HEK293 (cell line): ENCODE measurements at regions not wholly inside any gene's neighbourhood (a gene's known extent, or its start where the extent isn't known, plus 50 kb on each side); places are given as distances from the start of the nearest gene placed in this dataset.

Experiments used
- CTCF ChIA-PET: fragments of 350-600 bp; formaldehyde crosslinking; extraction: SDS; loops from one replicate; lab custom pipeline; 2021; ENCODE audit warnings: antibody characterized with exemption; lab: Yijun Ruan, JAX
- POLR2A ChIA-PET: fragments of 300-600 bp; formaldehyde crosslinking; extraction: SDS; loops from one replicate; lab custom pipeline; 2020; ENCODE audit warnings: antibody characterized with exemption, inconsistent platforms; lab: Yijun Ruan, JAX
- H3K27ac ChIP-seq: fragments of 200-500 bp; sonication (Bioruptor generic); 2 replicates; pipeline ENCODE4 v1.5.1; 2014; ENCODE audit warnings: low read depth, low read length, control low read depth, inconsistent platforms; ENCODE audit errors: extremely low read depth
- H3K36me3 ChIP-seq, 2 experiments: fragments of 200-500 bp in 1 of 2; sonication (Bioruptor generic) in 1 of 2; 1 replicate in 1 of 2; 2 replicates in 1 of 2; pipeline ENCODE4 v1.5.1; 2014 to 2017; ENCODE audit warnings: inconsistent platforms in 2 of 2, low read length in 2 of 2; ENCODE audit not compliant: control insufficient read depth in 2 of 2, insufficient read depth in 1 of 2
- H3K4me1 ChIP-seq: fragments of 200-500 bp; sonication (Bioruptor generic); 2 replicates; pipeline ENCODE4 v1.5.1; 2014; ENCODE audit warnings: mild to moderate bottlenecking, low read length, inconsistent platforms; ENCODE audit not compliant: control insufficient read depth, insufficient read depth
- H3K4me3 ChIP-seq: 2 replicates; pipeline ENCODE4 v1.5.1; 2011; ENCODE audit warnings: low read depth, mild to moderate bottlenecking, control low read depth, low read length, moderate library complexity
- H3K9me3 ChIP-seq: fragments of 200-500 bp; sonication (Bioruptor generic); 2 replicates; pipeline ENCODE4 v1.5.1; 2014; ENCODE audit warnings: low read depth, low read length, inconsistent platforms; ENCODE audit not compliant: control insufficient read depth, insufficient read depth
- FEZF1 ChIP-seq: fragments of 450-650 bp; formaldehyde crosslinking; IDR thresholded peaks from 2 replicates; pipeline ENCODE4 v1.5.1; 2016; ENCODE audit warnings: missing biosample characterization, missing genetic modification characterization
- IKZF3 ChIP-seq: fragments of 450-650 bp; IDR thresholded peaks from 2 replicates; pipeline ENCODE4 v1.5.0; 2018; ENCODE audit warnings: missing biosample characterization, mild to moderate bottlenecking, missing genetic modification characterization, moderate library complexity
- KLF1 ChIP-seq: fragments of 450-650 bp; formaldehyde crosslinking; IDR thresholded peaks from 2 replicates; pipeline ENCODE4 v1.5.1; 2016; ENCODE audit warnings: missing biosample characterization, missing genetic modification characterization
- SCRT1 ChIP-seq: fragments of 450-650 bp; formaldehyde crosslinking; IDR thresholded peaks from 2 replicates; pipeline ENCODE4 v1.5.1; 2016; ENCODE audit warnings: missing biosample characterization, missing genetic modification characterization, borderline replicate concordance
- ZFHX2 ChIP-seq: fragments of 450-650 bp; formaldehyde crosslinking; conservative IDR thresholded peaks from 2 replicates; pipeline ENCODE4 v1.5.1; 2016; ENCODE audit warnings: missing biosample characterization, missing genetic modification characterization
- ZNF148 ChIP-seq: fragments of 450-650 bp; formaldehyde crosslinking; IDR thresholded peaks from 2 replicates; pipeline ENCODE4 v1.5.0; 2017; ENCODE audit warnings: missing biosample characterization, missing genetic modification characterization, borderline replicate concordance
- ZNF175 ChIP-seq: fragments of 450-650 bp; formaldehyde crosslinking; IDR thresholded peaks from 2 replicates; pipeline ENCODE4 v1.5.1; 2016; ENCODE audit warnings: missing biosample characterization, missing genetic modification characterization
- ZNF223 ChIP-seq: fragments of 450-650 bp; formaldehyde crosslinking; IDR thresholded peaks from 2 replicates; pipeline ENCODE4 v1.5.1; 2016; ENCODE audit warnings: missing biosample characterization, missing genetic modification characterization
- ZNF26 ChIP-seq: fragments of 450-650 bp; formaldehyde crosslinking; IDR thresholded peaks from 2 replicates; pipeline ENCODE4 v1.5.1; 2016; ENCODE audit warnings: missing biosample characterization, missing genetic modification characterization
- ZNF266 ChIP-seq: fragments of 450-650 bp; formaldehyde crosslinking; IDR thresholded peaks from 2 replicates; pipeline ENCODE4 v1.5.1; 2016; ENCODE audit warnings: missing biosample characterization, missing genetic modification characterization, low read depth
- ZNF366 ChIP-seq: fragments of 450-650 bp; formaldehyde crosslinking; conservative IDR thresholded peaks from 2 replicates; pipeline ENCODE4 v1.5.1; 2016; ENCODE audit warnings: missing biosample characterization, missing genetic modification characterization
- ZNF416 ChIP-seq: fragments of 450-650 bp; formaldehyde crosslinking; IDR thresholded peaks from 2 replicates; pipeline ENCODE4 v1.5.1; 2016; ENCODE audit warnings: missing biosample characterization, missing genetic modification characterization
- ZNF48 ChIP-seq: fragments of 450-650 bp; formaldehyde crosslinking; IDR thresholded peaks from 2 replicates; pipeline ENCODE4 v1.5.1; 2016; ENCODE audit warnings: missing biosample characterization, missing genetic modification characterization
- ZNF488 ChIP-seq: fragments of 450-650 bp; formaldehyde crosslinking; IDR thresholded peaks from 2 replicates; pipeline ENCODE4 v1.5.1; 2016; ENCODE audit warnings: missing biosample characterization, missing genetic modification characterization
- ZNF518A ChIP-seq: fragments of 450-650 bp; formaldehyde crosslinking; conservative IDR thresholded peaks from 2 replicates; pipeline ENCODE4 v1.5.1; 2016; ENCODE audit warnings: low read depth, missing biosample characterization, missing genetic modification characterization
- ZNF530 ChIP-seq: fragments of 450-650 bp; formaldehyde crosslinking; IDR thresholded peaks from 2 replicates; pipeline ENCODE4 v1.5.1; 2016; ENCODE audit warnings: low read depth, missing biosample characterization, missing genetic modification characterization
- ZNF555 ChIP-seq: fragments of 450-650 bp; formaldehyde crosslinking; conservative IDR thresholded peaks from 2 replicates; pipeline ENCODE4 v1.5.1; 2017; ENCODE audit warnings: missing biosample characterization, mild to moderate bottlenecking, missing genetic modification characterization, inconsistent platforms
- ZNF610 ChIP-seq: fragments of 450-650 bp; formaldehyde crosslinking; IDR thresholded peaks from 2 replicates; pipeline ENCODE4 v1.5.1; 2016; ENCODE audit warnings: missing biosample characterization, missing genetic modification characterization, borderline replicate concordance
- ZNF654 ChIP-seq: fragments of 450-650 bp; formaldehyde crosslinking; IDR thresholded peaks from 2 replicates; pipeline ENCODE4 v1.5.1; 2016; ENCODE audit warnings: low read depth, missing biosample characterization, missing genetic modification characterization
- ZNF707 ChIP-seq: fragments of 450-650 bp; formaldehyde crosslinking; IDR thresholded peaks from 2 replicates; pipeline ENCODE4 v1.5.1; 2016; ENCODE audit warnings: missing biosample characterization, missing genetic modification characterization
- ZSCAN5A ChIP-seq: fragments of 450-650 bp; formaldehyde crosslinking; IDR thresholded peaks from 2 replicates; pipeline ENCODE4 v1.5.1; 2016; ENCODE audit warnings: missing biosample characterization, missing genetic modification characterization

- TF ChIP-seq ZNF488 (no peak), KLF1 (no peak), ZNF707 (no peak), ZNF366 (tag by site-specific recombination) (no peak), ZNF530 (no peak), ZNF48 (tag by site-specific recombination) (no peak)
Measured at GRCh38 chr2:183348492-183348891, 224.2 kb downstream of the NUP35 start (continued).

GRCh38 chr2:183349091-183349490, 224.8 kb downstream of the NUP35 start:
- TF ChIP-seq ZNF26 (tag by site-specific recombination), result no peak
- TF ChIP-seq ZNF416 (tag by site-specific recombination), result no peak
- no peak for TF ChIP-seq ZNF555
- TF ChIP-seq ZNF148 (tag by site-specific recombination), result no peak
- TF ChIP-seq ZSCAN5A, result no peak
- no peak for TF ChIP-seq ZNF266 (tag by site-specific recombination)
- no peak for TF ChIP-seq ZNF610 (tag by site-specific recombination)
- TF ChIP-seq SCRT1, result no peak
- TF ChIP-seq ZNF654 (tag by site-specific recombination), result no peak
- TF ChIP-seq ZNF518A (tag by site-specific recombination), result no peak
- TF ChIP-seq ZNF175 (tag by site-specific recombination), result no peak
- TF ChIP-seq IKZF3 (tag by site-specific recombination), result no peak
- TF ChIP-seq ZFHX2 (tag by site-specific recombination), result no peak
- TF ChIP-seq ZNF223, result no peak
- TF ChIP-seq FEZF1 (tag by site-specific recombination), result no peak
- H3K9me3 ChIP-seq, result no peaks in the 10 kb centered on the region
- H3K27ac ChIP-seq, result no peak overlapping the region
- H3K36me3 ChIP-seq, result no peaks in the 10 kb centered on the region
- ChIA-PET POLR2A (no interaction called here), CTCF (no interaction called here)
- H3K4me1 ChIP-seq, result no peaks in the 10 kb centered on the region
- H3K4me3 ChIP-seq, result no peak overlapping the region
